HL-60 (cell line): ENCODE measurements at regions not wholly inside any gene's neighbourhood (a gene's known extent, or its start where the extent isn't known, plus 50 kb on each side); places are given as distances from the start of the nearest gene placed in this dataset.

ENCODE experiments used
- DNase-seq, 2 experiments: peaks; one replicate each; pipeline ENCODE4 v3.0.0-alpha.2; 2010 to 2020; ENCODE audit warnings: low read depth in 1 of 2, low spot score in 1 of 2
- H3K27ac ChIP-seq: fragments of 250-450 bp; sonication (Bioruptor Pico); replicated peaks from 2 replicates; pipeline ENCODE4 v1.5.1; 2020; ENCODE audit warnings: mild to moderate bottlenecking, moderate library complexity
- H3K27me3 ChIP-seq: fragments of 250-450 bp; sonication (Bioruptor Pico); 2 replicates; pipeline ENCODE4 v1.5.1; 2021; ENCODE audit warnings: mild to moderate bottlenecking, moderate library complexity; ENCODE audit not compliant: insufficient read depth, poor library complexity, severe bottlenecking
- H3K4me3 ChIP-seq: replicated peaks from 2 replicates; pipeline ENCODE4 v1.5.1; 2011; ENCODE audit warnings: mild to moderate bottlenecking, control low read depth, low read length; ENCODE audit not compliant: insufficient read depth
- CTCF ChIP-seq: IDR thresholded peaks from one replicate; pipeline ENCODE4 v1.5.1; 2011; ENCODE audit warnings: low read length, control low read depth, inconsistent platforms; ENCODE audit not compliant: insufficient read depth
- GABPA ChIP-seq: IDR thresholded peaks from 2 replicates; pipeline ENCODE4 v1.6.1; 2012; ENCODE audit warnings: low read depth
- POLR2AphosphoS5 ChIP-seq: IDR thresholded peaks from 2 replicates; pipeline ENCODE4 v1.6.1; 2012; ENCODE audit warnings: low read depth
- SPI1 ChIP-seq: IDR thresholded peaks from 2 replicates; pipeline ENCODE4 v1.6.1; 2012; ENCODE audit warnings: low read depth, mild to moderate bottlenecking, borderline replicate concordance
- TF ChIP-seq, protein P1 (sequence below): IDR thresholded peaks from 2 replicates; pipeline ENCODE4 v1.6.1; 2012; ENCODE audit warnings: low read depth; ENCODE audit not compliant: insufficient replicate concordance

GRCh38 chr10:36446881-36447280 is 678.5 kb upstream of the ANKRD30A start:
- H3K27ac ChIP-seq, result no peak overlapping the region
- H3K27me3 ChIP-seq, result no peaks in the 10 kb centered on the region
- H3K4me3 ChIP-seq, result no peak overlapping the region
- TF ChIP-seq POLR2AphosphoS5, result no peak
- no peak for TF ChIP-seq CTCF
- TF ChIP-seq, protein P1, sequence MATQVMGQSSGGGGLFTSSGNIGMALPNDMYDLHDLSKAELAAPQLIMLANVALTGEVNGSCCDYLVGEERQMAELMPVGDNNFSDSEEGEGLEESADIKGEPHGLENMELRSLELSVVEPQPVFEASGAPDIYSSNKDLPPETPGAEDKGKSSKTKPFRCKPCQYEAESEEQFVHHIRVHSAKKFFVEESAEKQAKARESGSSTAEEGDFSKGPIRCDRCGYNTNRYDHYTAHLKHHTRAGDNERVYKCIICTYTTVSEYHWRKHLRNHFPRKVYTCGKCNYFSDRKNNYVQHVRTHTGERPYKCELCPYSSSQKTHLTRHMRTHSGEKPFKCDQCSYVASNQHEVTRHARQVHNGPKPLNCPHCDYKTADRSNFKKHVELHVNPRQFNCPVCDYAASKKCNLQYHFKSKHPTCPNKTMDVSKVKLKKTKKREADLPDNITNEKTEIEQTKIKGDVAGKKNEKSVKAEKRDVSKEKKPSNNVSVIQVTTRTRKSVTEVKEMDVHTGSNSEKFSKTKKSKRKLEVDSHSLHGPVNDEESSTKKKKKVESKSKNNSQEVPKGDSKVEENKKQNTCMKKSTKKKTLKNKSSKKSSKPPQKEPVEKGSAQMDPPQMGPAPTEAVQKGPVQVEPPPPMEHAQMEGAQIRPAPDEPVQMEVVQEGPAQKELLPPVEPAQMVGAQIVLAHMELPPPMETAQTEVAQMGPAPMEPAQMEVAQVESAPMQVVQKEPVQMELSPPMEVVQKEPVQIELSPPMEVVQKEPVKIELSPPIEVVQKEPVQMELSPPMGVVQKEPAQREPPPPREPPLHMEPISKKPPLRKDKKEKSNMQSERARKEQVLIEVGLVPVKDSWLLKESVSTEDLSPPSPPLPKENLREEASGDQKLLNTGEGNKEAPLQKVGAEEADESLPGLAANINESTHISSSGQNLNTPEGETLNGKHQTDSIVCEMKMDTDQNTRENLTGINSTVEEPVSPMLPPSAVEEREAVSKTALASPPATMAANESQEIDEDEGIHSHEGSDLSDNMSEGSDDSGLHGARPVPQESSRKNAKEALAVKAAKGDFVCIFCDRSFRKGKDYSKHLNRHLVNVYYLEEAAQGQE, result no peak
- no peak for TF ChIP-seq SPI1
- TF ChIP-seq GABPA, result no peak
- no peak for DNase-seq

- DNase-seq, result no peak
- no peak overlapping the region for H3K27ac ChIP-seq
- no peaks in the 10 kb centered on the region for H3K27me3 ChIP-seq
- TF ChIP-seq, protein P1, result no peak
- no peak for TF ChIP-seq POLR2AphosphoS5
- TF ChIP-seq GABPA, result no peak
- TF ChIP-seq CTCF, result no peak
- TF ChIP-seq SPI1, result no peak
- H3K4me3 ChIP-seq, result no peak overlapping the region
Observed at GRCh38 chr10:36443233-36443632, 682.2 kb upstream of the ANKRD30A start.

GRCh38 chr10:36441557-36441956 is 683.8 kb upstream of the ANKRD30A start:
- H3K4me3 ChIP-seq, result no peak overlapping the region
- H3K27ac ChIP-seq, result no peak overlapping the region
- no peaks in the 10 kb centered on the region for H3K27me3 ChIP-seq
- DNase-seq, result no peak
- TF ChIP-seq GABPA, result no peak
- TF ChIP-seq, protein P1, result no peak
- TF ChIP-seq CTCF, result no peak
- TF ChIP-seq POLR2AphosphoS5, result no peak
- no peak for TF ChIP-seq SPI1
